PFSK-1 (cell line): ENCODE measurements at regions not wholly inside any gene's neighbourhood (a gene's known extent, or its start where the extent isn't known, plus 50 kb on each side); places are given as distances from the start of the nearest gene placed in this dataset.

Experiments used
- FOXP2 ChIP-seq: optimal IDR thresholded peaks from 2 replicates; pipeline ENCODE3; 2011; ENCODE audit warnings: borderline replicate concordance, control low read depth, inconsistent platforms; ENCODE audit not compliant: insufficient read depth; ENCODE audit errors: extremely low read length, extremely low read depth
- POLR2AphosphoS5 ChIP-seq: IDR thresholded peaks from 2 replicates; pipeline ENCODE4 v1.6.1; 2012; ENCODE audit warnings: low read depth, mild to moderate bottlenecking, control low read depth, low read length, moderate library complexity
- SIN3A ChIP-seq: IDR thresholded peaks from 2 replicates; pipeline ENCODE4 v1.6.1; 2012; ENCODE audit warnings: mild to moderate bottlenecking, low read length, moderate library complexity, borderline replicate concordance; ENCODE audit not compliant: insufficient read depth
- TAF1 ChIP-seq: IDR thresholded peaks from 2 replicates; pipeline ENCODE4 v1.6.1; 2012; ENCODE audit warnings: low read length, control low read depth, borderline replicate concordance; ENCODE audit not compliant: insufficient read depth
- TF ChIP-seq, protein P1 (sequence below), 2 experiments: IDR thresholded peaks; 2 replicates each; pipeline versions ENCODE4 v1.6.1 to v1.8.0; 2011 to 2012; ENCODE audit warnings: low read depth in 2 of 2, low read length in 2 of 2, control low read depth in 1 of 2, inconsistent platforms in 1 of 2, mild to moderate bottlenecking in 1 of 2, moderate library complexity in 1 of 2; ENCODE audit not compliant: insufficient read depth in 1 of 2

DNA sequence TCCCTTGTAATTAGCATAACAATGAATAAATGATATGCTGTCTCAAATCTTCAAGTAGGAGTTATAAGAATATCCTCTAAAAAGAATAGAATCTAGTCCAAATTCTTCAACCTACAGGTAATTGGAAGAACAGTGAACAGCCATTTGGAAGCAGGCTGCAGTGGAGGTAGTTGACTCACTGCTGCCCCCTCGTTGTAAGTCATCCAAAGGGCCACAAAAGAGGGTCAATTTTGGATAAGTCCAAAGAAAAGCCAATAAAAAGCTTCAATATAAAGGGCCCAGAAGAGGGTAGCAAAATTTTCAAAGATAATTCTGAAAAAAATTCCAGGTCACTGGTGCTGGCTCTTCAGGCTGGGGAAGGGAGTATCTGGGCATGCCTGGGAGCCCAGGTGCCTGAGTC lies 60.8 kb upstream of the SSTR4 start:
- TF ChIP-seq POLR2AphosphoS5 (no peak), SIN3A (no peak), TAF1 (no peak), FOXP2 (no peak)
- TF ChIP-seq, protein P1, sequence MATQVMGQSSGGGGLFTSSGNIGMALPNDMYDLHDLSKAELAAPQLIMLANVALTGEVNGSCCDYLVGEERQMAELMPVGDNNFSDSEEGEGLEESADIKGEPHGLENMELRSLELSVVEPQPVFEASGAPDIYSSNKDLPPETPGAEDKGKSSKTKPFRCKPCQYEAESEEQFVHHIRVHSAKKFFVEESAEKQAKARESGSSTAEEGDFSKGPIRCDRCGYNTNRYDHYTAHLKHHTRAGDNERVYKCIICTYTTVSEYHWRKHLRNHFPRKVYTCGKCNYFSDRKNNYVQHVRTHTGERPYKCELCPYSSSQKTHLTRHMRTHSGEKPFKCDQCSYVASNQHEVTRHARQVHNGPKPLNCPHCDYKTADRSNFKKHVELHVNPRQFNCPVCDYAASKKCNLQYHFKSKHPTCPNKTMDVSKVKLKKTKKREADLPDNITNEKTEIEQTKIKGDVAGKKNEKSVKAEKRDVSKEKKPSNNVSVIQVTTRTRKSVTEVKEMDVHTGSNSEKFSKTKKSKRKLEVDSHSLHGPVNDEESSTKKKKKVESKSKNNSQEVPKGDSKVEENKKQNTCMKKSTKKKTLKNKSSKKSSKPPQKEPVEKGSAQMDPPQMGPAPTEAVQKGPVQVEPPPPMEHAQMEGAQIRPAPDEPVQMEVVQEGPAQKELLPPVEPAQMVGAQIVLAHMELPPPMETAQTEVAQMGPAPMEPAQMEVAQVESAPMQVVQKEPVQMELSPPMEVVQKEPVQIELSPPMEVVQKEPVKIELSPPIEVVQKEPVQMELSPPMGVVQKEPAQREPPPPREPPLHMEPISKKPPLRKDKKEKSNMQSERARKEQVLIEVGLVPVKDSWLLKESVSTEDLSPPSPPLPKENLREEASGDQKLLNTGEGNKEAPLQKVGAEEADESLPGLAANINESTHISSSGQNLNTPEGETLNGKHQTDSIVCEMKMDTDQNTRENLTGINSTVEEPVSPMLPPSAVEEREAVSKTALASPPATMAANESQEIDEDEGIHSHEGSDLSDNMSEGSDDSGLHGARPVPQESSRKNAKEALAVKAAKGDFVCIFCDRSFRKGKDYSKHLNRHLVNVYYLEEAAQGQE (IDR thresholded peaks at IDR 0.05; ENCODE audit: insufficient read depth in 1 of 2, low read depth in 2 of 2, low read length in 2 of 2) = no peak
